ENCODE measurements at regions not wholly inside any gene's neighbourhood (a gene's known extent, or its start where the extent isn't known, plus 50 kb on each side); places are given as distances from the start of the nearest gene placed in this dataset.

DNA sequence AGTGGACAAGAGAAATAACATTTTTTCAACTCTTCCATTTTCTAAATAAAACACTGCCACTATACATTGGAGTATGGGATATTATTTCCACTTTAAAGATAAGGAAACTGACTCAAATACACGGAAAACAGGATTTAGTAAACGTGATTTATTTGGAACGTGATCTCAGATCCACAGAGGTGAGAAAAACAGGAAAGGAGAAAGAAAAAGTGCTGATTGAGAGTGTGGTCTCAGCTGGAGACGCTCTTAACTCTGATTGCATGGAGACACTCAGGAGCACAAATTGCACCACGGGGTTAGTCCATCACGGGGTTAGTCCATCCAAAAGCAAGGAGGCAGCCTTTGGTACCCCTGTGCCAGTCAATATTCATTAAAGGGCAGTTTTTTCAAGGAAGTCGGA lies 142.5 kb downstream of the GNAT3 start:
- Mint-ChIP-seq H3K4me1 (no peaks in the 10 kb centered on the region), H3K36me3 (ENCODE audit: low read depth) (no peaks in the 10 kb centered on the region), H3K27me3 (no peaks in the 10 kb centered on the region), H3K4me3 (no peak overlapping the region), H3K27ac (no peak overlapping the region), H3K9me3 (peaks cover 3% of the 10 kb centered on the region)
- CTCF ChIA-PET = no interaction called here
- no peak for DNase-seq
- POLR2A ChIA-PET = no interaction called here

DNA sequence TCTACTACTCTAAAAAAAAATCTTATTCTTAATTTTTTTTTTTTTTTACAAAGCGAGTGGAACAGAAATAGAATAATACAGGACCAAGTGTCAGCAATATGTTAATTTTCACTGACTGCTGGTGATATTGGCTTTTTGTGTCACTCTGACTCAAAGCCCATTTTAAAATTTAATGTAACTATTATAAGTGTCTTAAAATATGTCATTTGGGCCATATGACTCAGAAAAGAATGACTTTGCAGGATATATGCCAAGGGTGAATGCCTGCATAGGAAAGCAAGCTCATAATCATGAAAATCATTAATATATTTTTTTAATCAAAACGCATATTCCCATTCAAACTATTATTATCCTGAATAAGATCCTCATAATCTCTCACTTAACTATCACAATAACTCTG lies 149.2 kb downstream of the GNAT3 start:
- Mint-ChIP-seq H3K4me3 (no peak overlapping the region), H3K36me3 (ENCODE audit: low read depth) (no peaks in the 10 kb centered on the region), H3K27me3 (no peaks in the 10 kb centered on the region), H3K4me1 (no peaks in the 10 kb centered on the region), H3K9me3 (peaks cover 3% of the 10 kb centered on the region), H3K27ac (no peak overlapping the region)
- CTCF ChIA-PET = no interaction called here
- no peak for DNase-seq
- POLR2A ChIA-PET = no interaction called here

DNA sequence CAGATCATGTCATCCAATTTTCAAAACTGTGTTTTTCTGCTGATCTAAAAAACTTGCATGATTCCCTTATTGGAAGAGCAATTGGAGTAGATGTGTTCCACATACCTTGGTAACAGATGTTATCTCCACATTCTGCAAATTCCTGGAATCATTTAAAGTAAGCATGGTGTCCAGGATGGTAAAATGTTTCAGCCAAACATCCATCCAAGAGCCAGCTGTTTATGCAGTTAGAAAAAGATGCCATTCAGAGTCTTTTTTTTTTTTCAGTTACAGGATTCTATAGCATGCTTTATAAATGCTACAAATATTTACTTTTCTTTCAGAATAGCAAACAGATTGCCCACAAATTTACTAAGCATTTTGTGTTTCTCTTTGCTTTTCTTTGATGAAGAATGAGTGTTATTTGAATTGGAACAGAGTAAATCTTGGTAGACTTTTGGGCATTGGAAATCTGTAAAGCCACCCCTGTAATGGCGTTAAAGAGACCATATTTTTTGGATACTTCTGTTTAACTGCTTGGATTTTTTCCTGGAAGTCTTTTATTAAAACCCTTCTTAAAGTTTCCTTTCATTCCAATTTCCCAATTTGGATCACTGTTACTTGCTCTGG lies 149.8 kb downstream of the GNAT3 start:
- Mint-ChIP-seq H3K4me3 (no peak overlapping the region), H3K36me3 (ENCODE audit: low read depth) (no peaks in the 10 kb centered on the region)
- CTCF ChIA-PET = no interaction called here

DNA sequence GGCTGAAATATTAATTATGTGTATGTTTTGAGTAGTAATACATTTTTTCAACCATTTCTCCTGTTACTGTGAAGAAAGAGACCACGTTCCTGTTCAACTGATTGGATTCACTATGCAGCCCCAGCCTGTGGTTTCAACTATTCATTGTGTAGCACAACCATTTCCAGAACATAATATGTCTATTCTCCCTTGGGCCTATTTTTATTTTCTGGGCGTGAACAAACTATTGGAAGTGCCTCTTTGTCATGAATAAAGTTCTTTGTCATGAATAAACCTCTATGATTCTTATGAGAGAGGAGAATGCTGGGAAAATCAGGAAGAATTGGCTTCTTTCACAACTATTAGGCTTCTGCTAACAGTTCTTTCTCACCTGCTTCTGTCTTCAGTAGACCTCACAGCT lies 152.4 kb downstream of the GNAT3 start:
- no peaks in the 10 kb centered on the region for H3K4me1 Mint-ChIP-seq
- H3K9me3 Mint-ChIP-seq = no peaks in the 10 kb centered on the region
- H3K36me3 Mint-ChIP-seq (ENCODE audit: low read depth) = no peaks in the 10 kb centered on the region
- no peak overlapping the region for H3K27ac Mint-ChIP-seq
- H3K4me3 Mint-ChIP-seq = no peak overlapping the region
- DNase-seq = no peak
- H3K27me3 Mint-ChIP-seq = no peaks in the 10 kb centered on the region
- ChIA-PET POLR2A (no interaction called here), CTCF (no interaction called here)

More for the DNA sequence above, 149.8 kb downstream of the GNAT3 start:
- Mint-ChIP-seq H3K4me1 (no peaks in the 10 kb centered on the region), H3K27me3 (no peaks in the 10 kb centered on the region), H3K9me3 (peaks cover 3% of the 10 kb centered on the region), H3K27ac (no peak overlapping the region)
- no peak for DNase-seq
- POLR2A ChIA-PET = no interaction called here

DNA sequence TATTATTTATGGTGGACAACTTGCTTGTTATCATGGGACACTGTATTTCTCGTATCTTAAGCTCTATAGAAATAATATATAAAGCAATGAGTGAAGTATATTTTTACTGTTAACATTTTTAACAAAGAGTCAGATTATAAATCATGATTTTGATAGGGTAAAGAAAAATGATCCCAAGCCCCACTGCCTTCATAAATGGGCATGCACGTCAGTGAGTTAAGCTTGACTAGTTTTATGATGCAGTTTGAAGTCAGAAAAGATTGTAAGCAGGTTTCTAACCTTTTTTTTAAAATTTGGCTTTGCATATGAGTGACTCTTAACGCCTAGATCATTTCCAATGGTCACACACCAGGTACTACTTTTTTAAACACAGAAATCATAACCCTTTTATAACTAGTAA lies 152.8 kb downstream of the GNAT3 start:
- Mint-ChIP-seq H3K27ac (no peak overlapping the region), H3K27me3 (no peaks in the 10 kb centered on the region), H3K4me3 (no peak overlapping the region), H3K4me1 (no peaks in the 10 kb centered on the region), H3K9me3 (no peaks in the 10 kb centered on the region), H3K36me3 (ENCODE audit: low read depth) (no peaks in the 10 kb centered on the region)
- ChIA-PET CTCF (no interaction called here), POLR2A (no interaction called here)
- no peak for DNase-seq

DNA sequence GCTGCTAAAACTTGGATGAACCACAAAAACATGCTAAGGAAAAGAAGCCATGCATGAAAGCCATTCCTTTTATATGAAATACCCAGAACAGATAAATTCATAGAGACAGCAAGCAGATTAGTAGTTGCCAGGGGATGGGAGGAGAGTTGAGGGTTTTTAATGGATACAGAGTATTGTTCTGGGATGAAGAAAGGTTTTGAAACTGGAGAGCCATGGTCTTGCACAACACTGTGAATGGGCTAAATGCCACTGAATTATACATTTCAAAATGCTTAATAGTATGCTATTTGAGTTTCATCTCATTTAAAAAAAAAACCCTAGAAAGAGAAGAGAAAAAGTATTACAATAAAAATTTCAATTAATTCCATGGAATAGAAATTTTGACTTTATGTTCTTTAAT lies 154.3 kb downstream of the GNAT3 start:
- H3K4me3 Mint-ChIP-seq = no peak overlapping the region
- DNase-seq = no peak
- H3K4me1 Mint-ChIP-seq = no peaks in the 10 kb centered on the region
- POLR2A ChIA-PET = no interaction called here
- no peaks in the 10 kb centered on the region for H3K27me3 Mint-ChIP-seq
- CTCF ChIA-PET = no interaction called here
- H3K36me3 Mint-ChIP-seq (ENCODE audit: low read depth) = no peaks in the 10 kb centered on the region
- no peak overlapping the region for H3K27ac Mint-ChIP-seq
- no peaks in the 10 kb centered on the region for H3K9me3 Mint-ChIP-seq

DNA sequence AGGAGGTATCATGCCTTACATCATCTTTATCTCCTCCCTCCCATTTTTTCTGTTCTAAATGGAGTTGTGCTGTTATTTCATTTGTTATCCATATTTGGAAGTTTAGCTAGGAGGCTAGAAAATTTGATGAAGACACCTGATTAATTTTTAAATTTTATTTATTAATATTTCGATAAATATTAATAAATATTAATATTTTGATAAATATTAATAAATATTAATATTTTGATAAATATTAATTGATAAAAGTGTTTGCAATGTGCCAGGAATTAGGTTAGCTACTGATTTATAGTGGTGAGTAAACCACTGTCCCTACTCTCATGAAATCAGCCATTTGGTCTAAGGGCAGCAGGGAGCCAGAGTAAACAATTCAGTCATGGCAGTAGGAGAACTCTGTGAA lies 161.4 kb downstream of the GNAT3 start:
- ChIA-PET POLR2A (no interaction called here), CTCF (no interaction called here)
- H3K4me1 Mint-ChIP-seq = no peaks in the 10 kb centered on the region
- H3K36me3 Mint-ChIP-seq (ENCODE audit: low read depth) = no peaks in the 10 kb centered on the region
- H3K4me3 Mint-ChIP-seq = no peak overlapping the region
- DNase-seq = no peak
- H3K27me3 Mint-ChIP-seq = no peaks in the 10 kb centered on the region
- H3K27ac Mint-ChIP-seq = no peak overlapping the region
- no peaks in the 10 kb centered on the region for H3K9me3 Mint-ChIP-seq

DNA sequence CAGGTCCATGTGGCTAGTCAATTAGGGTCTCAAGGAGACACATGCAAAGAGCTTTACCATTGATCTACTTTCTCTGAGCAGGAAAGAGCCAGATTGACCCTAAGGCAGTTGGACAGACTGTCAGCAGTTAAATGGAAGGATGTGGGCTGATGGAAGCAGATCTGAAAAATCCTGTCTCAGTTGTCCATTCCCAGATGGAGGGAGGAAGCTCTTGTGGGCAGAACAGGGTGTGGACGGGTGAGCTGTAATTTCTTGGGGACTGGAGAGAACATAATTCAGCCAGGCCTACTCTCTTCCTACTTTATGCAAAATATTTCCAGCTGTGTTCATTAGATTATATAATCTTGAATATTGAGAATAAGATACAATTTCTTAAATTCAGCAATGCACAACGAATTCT lies 163.6 kb downstream of the GNAT3 start:
- Mint-ChIP-seq H3K36me3 (ENCODE audit: low read depth) (no peaks in the 10 kb centered on the region), H3K9me3 (no peaks in the 10 kb centered on the region), H3K27ac (no peak overlapping the region), H3K4me3 (no peak overlapping the region), H3K4me1 (no peaks in the 10 kb centered on the region), H3K27me3 (no peaks in the 10 kb centered on the region)
- ChIA-PET POLR2A (no interaction called here), CTCF (no interaction called here)
- no peak for DNase-seq

DNA sequence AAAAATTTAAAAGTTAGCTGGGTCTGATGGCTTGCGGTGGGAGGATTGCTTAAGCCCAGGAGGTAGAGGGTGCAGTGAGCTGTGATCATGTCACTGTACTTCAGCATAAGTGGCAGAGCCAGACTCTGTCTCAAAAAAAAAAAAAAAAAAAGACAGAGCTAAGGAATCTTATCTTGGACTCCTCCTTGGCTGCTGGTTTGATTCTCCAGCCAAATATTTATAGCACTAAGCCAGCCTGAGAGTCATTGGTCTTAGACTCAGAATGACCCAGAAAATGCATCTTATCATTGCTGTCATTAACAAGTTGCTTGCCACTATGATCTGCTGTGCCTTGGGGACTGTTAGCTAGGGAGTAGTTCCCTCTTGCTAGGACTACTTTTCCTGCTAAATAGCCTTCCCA lies 164.7 kb downstream of the GNAT3 start:
- Mint-ChIP-seq H3K27ac (no peak overlapping the region), H3K4me1 (no peaks in the 10 kb centered on the region), H3K36me3 (ENCODE audit: low read depth) (no peaks in the 10 kb centered on the region), H3K9me3 (no peaks in the 10 kb centered on the region), H3K27me3 (no peaks in the 10 kb centered on the region), H3K4me3 (no peak overlapping the region)
- POLR2A ChIA-PET = no interaction called here
- CTCF ChIA-PET = no interaction called here
- DNase-seq = no peak

DNA sequence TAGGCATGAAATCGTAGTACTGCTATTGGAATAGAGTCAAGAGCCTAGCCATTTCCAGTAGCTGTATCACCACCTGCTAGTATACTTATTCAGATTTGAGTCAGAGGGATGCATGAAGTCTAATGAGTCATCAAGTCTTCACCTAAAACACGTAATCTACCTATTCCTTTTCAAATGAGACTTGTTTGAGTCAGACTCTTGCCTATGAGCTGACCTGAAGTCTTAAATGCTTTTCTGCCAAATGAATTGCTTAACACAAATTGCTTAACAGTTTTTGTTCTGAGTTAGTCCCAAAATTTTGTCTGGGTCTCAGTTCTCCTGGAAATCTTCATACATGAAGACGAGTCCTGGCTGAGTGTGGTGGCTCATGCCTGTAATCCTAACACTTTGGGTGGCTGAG lies 165.2 kb downstream of the GNAT3 start:
- no peak overlapping the region for H3K27ac Mint-ChIP-seq
- H3K27me3 Mint-ChIP-seq = no peaks in the 10 kb centered on the region
- no peaks in the 10 kb centered on the region for H3K9me3 Mint-ChIP-seq
- no peak for DNase-seq
- no peaks in the 10 kb centered on the region for H3K36me3 Mint-ChIP-seq (ENCODE audit: low read depth)
- ChIA-PET CTCF (no interaction called here), POLR2A (interaction anchor here (0.6 kb wide), 1 partner anchor 258 kb away, joined by 8 read pairs; no protein-coding TSS in a partner anchor)
- H3K4me1 Mint-ChIP-seq = no peaks in the 10 kb centered on the region
- no peak overlapping the region for H3K4me3 Mint-ChIP-seq

DNA sequence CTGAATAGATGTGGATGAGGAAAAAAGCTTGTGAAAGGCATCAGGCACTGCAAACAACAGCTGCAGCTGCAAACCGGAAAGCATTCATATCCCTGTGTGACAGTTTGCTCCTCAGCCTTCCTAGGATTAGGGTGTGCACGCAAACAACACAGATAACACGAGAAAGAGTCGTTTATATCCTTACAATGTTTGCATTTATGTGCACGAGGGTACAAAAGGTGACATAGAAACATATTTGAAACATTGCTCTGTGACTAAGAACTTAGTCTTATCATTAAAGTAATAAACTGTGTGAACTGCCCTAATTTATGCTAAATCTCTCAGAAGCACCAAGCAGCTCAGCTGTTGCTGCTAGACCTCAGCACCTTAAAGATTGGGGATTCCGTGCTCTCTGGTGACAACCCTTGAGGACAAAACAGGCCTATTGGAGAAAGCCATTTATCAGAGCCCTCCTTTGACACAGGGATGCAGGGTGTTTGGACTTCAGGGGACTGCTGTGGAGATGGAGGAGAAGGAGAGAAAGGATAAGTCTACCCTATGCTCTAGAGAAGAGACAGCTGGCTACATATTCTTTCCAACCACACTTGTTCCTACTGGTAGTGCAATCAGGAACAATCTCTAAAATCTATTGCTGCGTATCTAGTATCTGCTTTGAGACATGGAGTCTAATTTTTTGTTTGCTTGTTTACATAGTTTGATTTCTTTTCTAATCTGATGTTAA lies 176.2 kb downstream of the GNAT3 start:
- H3K9me3 Mint-ChIP-seq = no peaks in the 10 kb centered on the region
- POLR2A ChIA-PET = no interaction called here
- H3K27me3 Mint-ChIP-seq = no peaks in the 10 kb centered on the region
- CTCF ChIA-PET = no interaction called here
- H3K36me3 Mint-ChIP-seq (ENCODE audit: low read depth) = no peaks in the 10 kb centered on the region
- no peak for DNase-seq
- H3K27ac Mint-ChIP-seq = no peak overlapping the region
- no peak overlapping the region for H3K4me3 Mint-ChIP-seq
- no peaks in the 10 kb centered on the region for H3K4me1 Mint-ChIP-seq

DNA sequence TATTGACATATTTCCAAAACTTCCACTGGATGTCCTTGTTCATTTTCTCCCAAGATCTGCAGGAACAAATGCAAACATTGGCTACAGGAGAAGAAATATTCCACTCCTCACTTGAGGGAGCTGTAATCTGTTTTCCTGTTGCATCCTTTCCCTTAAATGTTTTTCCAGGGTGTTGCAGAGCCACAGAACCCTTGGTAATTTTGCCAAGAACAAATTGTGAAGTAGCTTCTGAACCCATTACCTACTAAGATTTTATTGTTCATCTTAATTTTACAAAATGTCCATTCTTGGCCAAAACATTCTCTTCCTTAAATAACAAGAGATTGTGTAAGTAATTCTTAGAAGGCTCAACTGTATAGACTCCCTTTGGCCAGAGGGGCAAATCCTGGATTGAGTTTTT lies 177.0 kb downstream of the GNAT3 start:
- Mint-ChIP-seq H3K27me3 (no peaks in the 10 kb centered on the region), H3K36me3 (ENCODE audit: low read depth) (no peaks in the 10 kb centered on the region), H3K4me1 (no peaks in the 10 kb centered on the region), H3K4me3 (no peak overlapping the region), H3K9me3 (no peaks in the 10 kb centered on the region), H3K27ac (no peak overlapping the region)
- no peak for DNase-seq
- POLR2A ChIA-PET = no interaction called here
- CTCF ChIA-PET = no interaction called here

DNA sequence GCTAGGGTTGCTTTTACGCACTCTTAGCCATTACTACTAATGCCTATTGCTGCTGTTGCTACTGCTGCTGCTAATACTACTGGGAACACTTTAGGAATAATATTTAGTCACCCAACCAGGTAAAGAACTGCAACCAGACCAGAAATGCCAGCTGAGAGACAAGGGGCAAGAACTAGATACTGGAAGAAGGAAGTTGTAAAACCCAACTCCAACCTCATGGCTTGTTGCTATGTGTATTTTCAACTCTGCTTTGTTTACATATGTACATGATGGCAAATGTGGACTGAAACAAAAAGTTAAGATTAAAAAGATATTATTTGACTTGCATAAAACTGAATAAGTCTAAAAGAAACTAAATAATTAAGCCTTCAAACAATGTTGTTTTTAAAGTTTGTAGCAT lies 177.7 kb downstream of the GNAT3 start:
- DNase-seq = no peak
- no peaks in the 10 kb centered on the region for H3K4me1 Mint-ChIP-seq
- ChIA-PET CTCF (no interaction called here), POLR2A (no interaction called here)
- H3K27ac Mint-ChIP-seq = no peak overlapping the region
- H3K4me3 Mint-ChIP-seq = no peak overlapping the region
- H3K27me3 Mint-ChIP-seq = no peaks in the 10 kb centered on the region
- no peaks in the 10 kb centered on the region for H3K36me3 Mint-ChIP-seq (ENCODE audit: low read depth)
- H3K9me3 Mint-ChIP-seq = no peaks in the 10 kb centered on the region

DNA sequence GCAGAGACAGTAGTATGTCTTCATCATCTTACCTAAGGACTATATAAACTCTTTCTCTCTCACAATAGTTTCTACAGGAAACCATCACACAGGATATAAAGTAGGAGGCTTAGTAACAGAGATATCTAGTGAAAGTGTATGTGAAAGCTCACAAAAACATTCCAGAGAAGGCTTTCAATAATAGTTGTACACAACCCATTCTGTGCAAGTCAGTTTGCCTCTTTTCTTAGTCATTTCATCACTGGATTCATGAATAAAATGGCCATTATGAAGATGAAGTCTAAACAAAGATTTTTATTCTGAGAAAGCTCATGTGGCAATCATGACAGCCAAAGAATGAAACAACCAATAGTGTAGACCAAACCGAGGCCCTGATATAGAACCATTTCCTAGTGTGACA lies 178.8 kb downstream of the GNAT3 start:
- ChIA-PET POLR2A (no interaction called here), CTCF (no interaction called here)
- Mint-ChIP-seq H3K27me3 (no peaks in the 10 kb centered on the region), H3K36me3 (ENCODE audit: low read depth) (no peaks in the 10 kb centered on the region), H3K9me3 (no peaks in the 10 kb centered on the region), H3K4me1 (no peaks in the 10 kb centered on the region), H3K4me3 (no peak overlapping the region), H3K27ac (no peak overlapping the region)
- no peak for DNase-seq
